ENCODE measurements at regions not wholly inside any gene's neighbourhood (a gene's known extent, or its start where the extent isn't known, plus 50 kb on each side); places are given as distances from the start of the nearest gene placed in this dataset.

- no peaks in the 10 kb centered on the region for H3K36me3 Mint-ChIP-seq
Measured at GRCh38 chr5:13480834-13481233, 463.7 kb downstream of the DNAH5 start.

GRCh38 chr5:13478831-13479465 lies 465.5 kb downstream of the DNAH5 start:
- Mint-ChIP-seq H3K36me3 (no peaks in the 10 kb centered on the region), H3K27me3 (ENCODE audit: insufficient read depth, low read depth) (no peaks in the 10 kb centered on the region), H3K27ac (no peak overlapping the region), H3K4me1 (peaks cover 9% of the 10 kb centered on the region), H3K4me3 (no peak overlapping the region), H3K9me3 (peaks cover 8% of the 10 kb centered on the region)
- Histone ChIP-seq H3K79me2 (ENCODE audit: low read depth) (no peaks in the 10 kb centered on the region), H3K4me1 (no peaks in the 10 kb centered on the region), H3K36me3 (no peaks in the 10 kb centered on the region), H3K27ac (no peak overlapping the region), H3K4me3 (no peak overlapping the region), H3F3A (ENCODE audit: low read depth) (no peaks in the 10 kb centered on the region), H4K20me1 (ENCODE audit: low read depth) (no peaks in the 10 kb centered on the region), H3K9ac (no peak overlapping the region), H2AFZ (replicated peaks) (no peak overlapping the region), H3K4me2 (no peak overlapping the region), H3K9me3 (ENCODE audit: low read depth) (no peaks in the 10 kb centered on the region), H3K27me3 (no peaks in the 10 kb centered on the region)
- peak; percentile 73 for DNase-seq (ENCODE audit: low spot score)
- TF ChIP-seq CTCF (IDR thresholded peaks at IDR 0.05) (peak; percentile 81), EZH2phosphoT487 (IDR thresholded peaks at IDR 0.05) (no peak)

More at GRCh38 chr5:13480834-13481233, 463.7 kb downstream of the DNAH5 start:
- H3K36me3 ChIP-seq, result no peaks in the 10 kb centered on the region
- no peaks in the 10 kb centered on the region for H3K9me3 ChIP-seq (ENCODE audit: low read depth)
- no peak overlapping the region for H2AFZ ChIP-seq (replicated peaks)
- no peak overlapping the region for H3K4me3 ChIP-seq
- H3F3A ChIP-seq (ENCODE audit: low read depth), result no peaks in the 10 kb centered on the region
- Mint-ChIP-seq H3K4me1 (peaks cover 9% of the 10 kb centered on the region), H3K9me3 (no peaks in the 10 kb centered on the region), H3K27ac (no peak overlapping the region), H3K27me3 (ENCODE audit: insufficient read depth, low read depth) (no peaks in the 10 kb centered on the region), H3K4me3 (no peak overlapping the region)
- no peak overlapping the region for H3K9ac ChIP-seq
- TF ChIP-seq CTCF (IDR thresholded peaks at IDR 0.05), result no peak
- TF ChIP-seq EZH2phosphoT487 (IDR thresholded peaks at IDR 0.05), result no peak
- TF ChIP-seq EZH2 (IDR thresholded peaks at IDR 0.05), result no peak
- no peak overlapping the region for H3K4me2 ChIP-seq
- DNase-seq (ENCODE audit: low spot score), result no peak
- H3K27me3 ChIP-seq, result no peaks in the 10 kb centered on the region
- no peaks in the 10 kb centered on the region for H4K20me1 ChIP-seq (ENCODE audit: low read depth)
- no peak overlapping the region for H3K27ac ChIP-seq
- peaks cover 4% of the 10 kb centered on the region for H3K4me1 ChIP-seq
- H3K79me2 ChIP-seq (ENCODE audit: low read depth), result no peaks in the 10 kb centered on the region

GRCh38 chr5:13477118-13477737 lies 467.3 kb downstream of the DNAH5 start:
- no peak overlapping the region for H3K4me3 ChIP-seq
- H3K4me1 Mint-ChIP-seq, result peaks cover 9% of the 10 kb centered on the region
- H3K4me3 Mint-ChIP-seq, result no peak overlapping the region
- no peaks in the 10 kb centered on the region for H3K36me3 ChIP-seq
- no peak for TF ChIP-seq CTCF (IDR thresholded peaks at IDR 0.05)
- TF ChIP-seq EZH2phosphoT487 (IDR thresholded peaks at IDR 0.05), result no peak
- no peak for TF ChIP-seq EZH2 (IDR thresholded peaks at IDR 0.05)
- H3K27ac Mint-ChIP-seq, result no peak overlapping the region
- peaks cover 8% of the 10 kb centered on the region for H3K9me3 Mint-ChIP-seq
- H4K20me1 ChIP-seq (ENCODE audit: low read depth), result no peaks in the 10 kb centered on the region
- no peak for DNase-seq (ENCODE audit: low spot score)
- no peak overlapping the region for H3K4me2 ChIP-seq
- no peaks in the 10 kb centered on the region for H3F3A ChIP-seq (ENCODE audit: low read depth)
- no peak overlapping the region for H2AFZ ChIP-seq (replicated peaks)
- H3K4me1 ChIP-seq, result no peaks in the 10 kb centered on the region
- no peaks in the 10 kb centered on the region for H3K36me3 Mint-ChIP-seq
- no peaks in the 10 kb centered on the region for H3K9me3 ChIP-seq (ENCODE audit: low read depth)
- no peak overlapping the region for H3K9ac ChIP-seq
- no peaks in the 10 kb centered on the region for H3K27me3 Mint-ChIP-seq (ENCODE audit: insufficient read depth, low read depth)
- H3K27me3 ChIP-seq, result no peaks in the 10 kb centered on the region
- H3K27ac ChIP-seq, result no peak overlapping the region
- no peaks in the 10 kb centered on the region for H3K79me2 ChIP-seq (ENCODE audit: low read depth)
